SK-N-MC (cell line): ENCODE measurements at regions not wholly inside any gene's neighbourhood (a gene's known extent, or its start where the extent isn't known, plus 50 kb on each side); places are given as distances from the start of the nearest gene placed in this dataset.
"Not testable (repeated sequence)": the region's sequence is repeated elsewhere in the genome, so short reads cannot be mapped to it uniquely, and the experiment has no call there.

ENCODE experiments used
- EZH2 ChIP-seq: fragments of 200-600 bp; sonication (generic); IDR thresholded peaks from one replicate; pipeline ENCODE4 v1.6.1; 2017; ENCODE audit warnings: antibody characterized with exemption
- POLR2AphosphoS5 ChIP-seq: IDR thresholded peaks from 2 replicates; pipeline ENCODE4 v1.6.1; 2012; ENCODE audit warnings: mild to moderate bottlenecking, low read depth, low read length, borderline replicate concordance

DNA sequence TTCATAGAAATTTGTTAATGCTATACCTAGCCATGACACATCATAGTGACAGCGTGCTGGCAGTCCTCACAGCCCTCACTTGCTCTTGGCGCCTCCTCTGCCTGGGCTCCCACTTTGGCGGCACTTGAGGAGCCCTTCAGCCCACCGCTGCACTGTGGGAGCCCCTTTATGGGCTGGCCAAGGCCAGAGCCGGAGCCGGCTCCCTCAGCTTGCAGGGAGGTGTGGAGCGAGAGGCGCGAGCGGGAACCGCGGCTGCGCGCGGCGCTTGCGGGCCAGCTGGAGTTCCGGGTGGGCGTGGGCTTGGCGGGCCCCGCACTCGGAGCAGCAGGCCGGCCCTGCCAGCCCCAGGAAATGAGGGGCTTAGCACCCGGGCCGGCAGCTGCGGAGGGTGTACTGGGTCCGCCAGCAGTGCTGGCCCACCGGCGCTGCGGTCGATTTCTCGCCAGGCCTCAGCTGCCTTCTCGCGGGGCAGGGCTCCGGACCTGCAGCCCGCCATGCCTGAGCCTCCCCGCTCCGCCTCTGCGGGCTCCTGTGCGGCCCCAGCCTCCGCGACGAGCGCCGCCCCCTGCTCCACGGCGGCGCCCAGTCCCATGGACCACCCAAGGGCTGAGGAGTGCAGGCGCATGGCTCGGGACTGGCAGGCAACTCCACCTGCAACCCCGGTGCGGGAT lies 515.0 kb upstream of the GALNTL6 start:
- not testable (repeated sequence) for TF ChIP-seq POLR2AphosphoS5, EZH2
